Liver (tissue), 8 donors: ENCODE measurements at regions not wholly inside any gene's neighbourhood (a gene's known extent, or its start where the extent isn't known, plus 50 kb on each side); places are given as distances from the start of the nearest gene placed in this dataset.

ENCODE experiments used
- DNase-seq: peaks from one replicate; pipeline ENCODE4 v3.0.0-alpha.2; 2017; ENCODE audit warnings: low spot score
- H3K27ac ChIP-seq, 2 donors: one replicate each; pipeline ENCODE4 v1.7.0; 2013; ENCODE audit warnings: inconsistent platforms in 2 of 2, low read length in 2 of 2, control low read depth in 1 of 2, low read depth in 1 of 2, mild to moderate bottlenecking in 1 of 2
- H3K27me3 ChIP-seq, 4 donors: one replicate each; pipeline versions ENCODE4 v1.6.1 to v1.7.0; 2013; ENCODE audit warnings: low read length in 3 of 4, inconsistent platforms in 1 of 4, mild to moderate bottlenecking in 1 of 4, moderate library complexity in 1 of 4; ENCODE audit not compliant: control insufficient read depth in 4 of 4, insufficient read depth in 4 of 4
- H3K36me3 ChIP-seq, 4 donors: one replicate each; pipeline versions ENCODE4 v1.6.1 to v1.7.0; 2013; ENCODE audit warnings: low read length in 3 of 4, mild to moderate bottlenecking in 3 of 4, low read depth in 1 of 4, moderate library complexity in 1 of 4; ENCODE audit not compliant: control insufficient read depth in 4 of 4, insufficient read depth in 3 of 4
- H3K4me1 ChIP-seq, 4 donors: one replicate each; pipeline versions ENCODE4 v1.6.1 to v1.7.0; 2013; ENCODE audit warnings: low read length in 3 of 4, mild to moderate bottlenecking in 3 of 4, moderate library complexity in 1 of 4; ENCODE audit not compliant: control insufficient read depth in 4 of 4, insufficient read depth in 4 of 4
- H3K4me3 ChIP-seq, 3 donors: one replicate each; pipeline versions ENCODE4 v1.6.1 to v1.7.0; 2013; ENCODE audit warnings: low read length in 3 of 3, control low read depth in 1 of 3, low read depth in 1 of 3, mild to moderate bottlenecking in 1 of 3
- H3K9ac ChIP-seq, 2 donors: one replicate each; pipeline ENCODE4 v1.7.0; 2013; ENCODE audit warnings: low read length in 2 of 2, mild to moderate bottlenecking in 2 of 2, moderate library complexity in 2 of 2, control low read depth in 1 of 2, low read depth in 1 of 2
- H3K9me3 ChIP-seq, 4 donors: one replicate each; pipeline versions ENCODE4 v1.6.1 to v1.7.0; 2013; ENCODE audit warnings: low read length in 3 of 4; ENCODE audit not compliant: control insufficient read depth in 4 of 4
- FOXA1 ChIP-seq: IDR thresholded peaks from 2 replicates; pipeline ENCODE4 v1.6.1; 2016; ENCODE audit warnings: antibody characterized with exemption
- FOXA2 ChIP-seq: IDR thresholded peaks from 2 replicates; pipeline ENCODE4 v1.6.1; 2016; ENCODE audit warnings: antibody characterized with exemption
- GABPA ChIP-seq, 2 donors: IDR thresholded peaks in 1 of 2; conservative IDR thresholded peaks in 1 of 2; 2 replicates each; pipeline ENCODE4 v1.6.1; 2016; ENCODE audit warnings: antibody characterized with exemption in 2 of 2, mild to moderate bottlenecking in 1 of 2, moderate library complexity in 1 of 2
- HNF4A ChIP-seq, 2 donors: conservative IDR thresholded peaks; 2 replicates each; pipeline ENCODE4 v1.6.1; 2016; ENCODE audit warnings: antibody characterized with exemption in 2 of 2, mild to moderate bottlenecking in 2 of 2
- HNF4G ChIP-seq: IDR thresholded peaks from 2 replicates; pipeline ENCODE4 v1.6.1; 2016; ENCODE audit warnings: antibody characterized with exemption
- JUND ChIP-seq, 2 donors: IDR thresholded peaks; 2 replicates each; pipeline ENCODE4 v1.6.1; 2016; ENCODE audit warnings: antibody characterized with exemption in 2 of 2
- NR2F2 ChIP-seq: IDR thresholded peaks from 2 replicates; pipeline ENCODE4 v1.6.1; 2016; ENCODE audit warnings: antibody characterized with exemption
- RAD21 ChIP-seq, 2 donors: IDR thresholded peaks; 2 replicates each; pipeline ENCODE4 v1.6.1; 2016; ENCODE audit warnings: antibody characterized with exemption in 2 of 2, mild to moderate bottlenecking in 2 of 2
- RXRA ChIP-seq, 2 donors: IDR thresholded peaks; 2 replicates each; pipeline ENCODE4 v1.6.1; 2017 to 2018; ENCODE audit warnings: antibody characterized with exemption in 2 of 2, mild to moderate bottlenecking in 1 of 2
- SP1 ChIP-seq: IDR thresholded peaks from 2 replicates; pipeline ENCODE4 v1.6.1; 2018; ENCODE audit warnings: antibody characterized with exemption, mild to moderate bottlenecking
- TAF1 ChIP-seq: conservative IDR thresholded peaks from 2 replicates; pipeline ENCODE4 v1.6.1; 2016; ENCODE audit warnings: antibody characterized with exemption, mild to moderate bottlenecking
- YY1 ChIP-seq: IDR thresholded peaks from 2 replicates; pipeline ENCODE4 v1.6.1; 2016; ENCODE audit warnings: antibody characterized with exemption, mild to moderate bottlenecking
- WGBS: extraction: QIAGEN DNeasy Blood & Tissue Kit; methylation state at CpG from one replicate; pipeline ENCODE4 v1.1.7; 2013; 5-methylcytosine and 5-hydroxymethylcytosine counted together
- TF ChIP-seq, protein P1 (sequence below): IDR thresholded peaks from 2 replicates; pipeline ENCODE4 v1.6.1; 2016; ENCODE audit warnings: antibody characterized with exemption
- TF ChIP-seq, protein P2 (sequence below): IDR thresholded peaks from 2 replicates; pipeline ENCODE4 v1.6.1; 2016; ENCODE audit warnings: antibody characterized with exemption
- TF ChIP-seq, protein P3 (sequence below): IDR thresholded peaks from 2 replicates; pipeline ENCODE4 v1.6.1; 2016; ENCODE audit warnings: antibody characterized with exemption, mild to moderate bottlenecking
- TF ChIP-seq, protein P4 (sequence below): fragments of 150-350 bp; IDR thresholded peaks from 2 replicates; pipeline ENCODE4 v1.5.1; 2017; ENCODE audit warnings: improper control_type of control experiment, low read depth, low read length; ENCODE audit not compliant: missing input control
- TF ChIP-seq, protein P5 (sequence below): IDR thresholded peaks from 2 replicates; pipeline ENCODE4 v1.6.1; 2016; ENCODE audit warnings: antibody characterized with exemption
- donor health status: healthy.
- donor health status: healthy.
- donor health status: healthy.
- donor health status: healthy.
- donor health status: healthy.

DNA sequence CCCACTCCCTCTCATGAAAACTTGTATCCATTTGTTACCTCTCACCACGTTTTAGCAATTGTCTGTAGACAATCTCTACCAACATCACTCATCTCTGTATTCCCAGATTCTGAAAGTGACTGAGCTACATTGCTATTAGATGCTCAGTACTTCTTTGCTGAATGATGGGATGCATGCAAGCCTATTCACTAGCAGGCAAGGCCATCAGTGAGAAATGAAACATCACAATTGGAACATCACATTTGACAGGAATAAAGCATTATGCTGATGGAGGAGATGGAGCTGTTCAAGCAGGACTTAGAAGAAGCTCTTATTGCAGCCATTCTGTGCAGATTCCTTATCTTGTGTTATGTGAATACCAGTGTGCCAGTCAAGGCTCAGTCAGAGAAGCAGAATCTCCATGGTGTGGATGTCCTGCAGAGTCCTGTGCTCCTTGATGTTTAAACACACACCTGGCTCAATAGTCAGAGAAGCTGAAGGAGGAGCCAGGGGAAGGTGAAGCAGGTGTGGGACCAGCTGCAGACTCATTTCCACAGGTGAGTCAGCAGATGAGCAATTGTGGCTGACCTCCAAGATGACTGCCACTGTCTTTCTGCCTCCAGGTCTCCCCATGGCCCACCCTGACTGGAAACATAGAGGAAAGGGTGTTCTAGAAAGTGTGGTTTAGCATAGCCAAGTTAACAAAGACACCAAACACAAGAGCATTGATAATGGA, 965.5 kb downstream of the GRID1 start:
- Histone ChIP-seq H3K36me3 (no peaks in the 10 kb centered on the region), H3K27ac (no peak overlapping the region), H3K27me3 (no peaks in the 10 kb centered on the region), H3K4me1 (no peaks in the 10 kb centered on the region), H3K9ac (no peak overlapping the region), H3K9me3 (no peaks in the 10 kb centered on the region), H3K4me3 (no peak overlapping the region)
- no peak for DNase-seq
- WGBS, result 14% methylated on average over 1 of the region's 1 CpG
- TF ChIP-seq, protein P1, sequence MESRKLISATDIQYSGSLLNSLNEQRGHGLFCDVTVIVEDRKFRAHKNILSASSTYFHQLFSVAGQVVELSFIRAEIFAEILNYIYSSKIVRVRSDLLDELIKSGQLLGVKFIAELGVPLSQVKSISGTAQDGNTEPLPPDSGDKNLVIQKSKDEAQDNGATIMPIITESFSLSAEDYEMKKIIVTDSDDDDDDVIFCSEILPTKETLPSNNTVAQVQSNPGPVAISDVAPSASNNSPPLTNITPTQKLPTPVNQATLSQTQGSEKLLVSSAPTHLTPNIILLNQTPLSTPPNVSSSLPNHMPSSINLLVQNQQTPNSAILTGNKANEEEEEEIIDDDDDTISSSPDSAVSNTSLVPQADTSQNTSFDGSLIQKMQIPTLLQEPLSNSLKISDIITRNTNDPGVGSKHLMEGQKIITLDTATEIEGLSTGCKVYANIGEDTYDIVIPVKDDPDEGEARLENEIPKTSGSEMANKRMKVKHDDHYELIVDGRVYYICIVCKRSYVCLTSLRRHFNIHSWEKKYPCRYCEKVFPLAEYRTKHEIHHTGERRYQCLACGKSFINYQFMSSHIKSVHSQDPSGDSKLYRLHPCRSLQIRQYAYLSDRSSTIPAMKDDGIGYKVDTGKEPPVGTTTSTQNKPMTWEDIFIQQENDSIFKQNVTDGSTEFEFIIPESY, result no peak
- TF ChIP-seq TAF1, result no peak
- no peak for TF ChIP-seq YY1
- no peak for TF ChIP-seq FOXA1
- TF ChIP-seq, protein P2, sequence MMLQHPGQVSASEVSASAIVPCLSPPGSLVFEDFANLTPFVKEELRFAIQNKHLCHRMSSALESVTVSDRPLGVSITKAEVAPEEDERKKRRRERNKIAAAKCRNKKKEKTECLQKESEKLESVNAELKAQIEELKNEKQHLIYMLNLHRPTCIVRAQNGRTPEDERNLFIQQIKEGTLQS, result no peak
- TF ChIP-seq RAD21 (IDR thresholded peaks at IDR 0.05), result no peak
- no peak for TF ChIP-seq GABPA (IDR thresholded peaks at IDR 0.05 in 1 of 2, conservative IDR thresholded peaks at IDR 0.05 in 1 of 2)
- TF ChIP-seq JUND (IDR thresholded peaks at IDR 0.05), result no peak
- TF ChIP-seq HNF4G, result no peak
- TF ChIP-seq FOXA2, result no peak
- TF ChIP-seq SP1, result no peak
- TF ChIP-seq, protein P3, sequence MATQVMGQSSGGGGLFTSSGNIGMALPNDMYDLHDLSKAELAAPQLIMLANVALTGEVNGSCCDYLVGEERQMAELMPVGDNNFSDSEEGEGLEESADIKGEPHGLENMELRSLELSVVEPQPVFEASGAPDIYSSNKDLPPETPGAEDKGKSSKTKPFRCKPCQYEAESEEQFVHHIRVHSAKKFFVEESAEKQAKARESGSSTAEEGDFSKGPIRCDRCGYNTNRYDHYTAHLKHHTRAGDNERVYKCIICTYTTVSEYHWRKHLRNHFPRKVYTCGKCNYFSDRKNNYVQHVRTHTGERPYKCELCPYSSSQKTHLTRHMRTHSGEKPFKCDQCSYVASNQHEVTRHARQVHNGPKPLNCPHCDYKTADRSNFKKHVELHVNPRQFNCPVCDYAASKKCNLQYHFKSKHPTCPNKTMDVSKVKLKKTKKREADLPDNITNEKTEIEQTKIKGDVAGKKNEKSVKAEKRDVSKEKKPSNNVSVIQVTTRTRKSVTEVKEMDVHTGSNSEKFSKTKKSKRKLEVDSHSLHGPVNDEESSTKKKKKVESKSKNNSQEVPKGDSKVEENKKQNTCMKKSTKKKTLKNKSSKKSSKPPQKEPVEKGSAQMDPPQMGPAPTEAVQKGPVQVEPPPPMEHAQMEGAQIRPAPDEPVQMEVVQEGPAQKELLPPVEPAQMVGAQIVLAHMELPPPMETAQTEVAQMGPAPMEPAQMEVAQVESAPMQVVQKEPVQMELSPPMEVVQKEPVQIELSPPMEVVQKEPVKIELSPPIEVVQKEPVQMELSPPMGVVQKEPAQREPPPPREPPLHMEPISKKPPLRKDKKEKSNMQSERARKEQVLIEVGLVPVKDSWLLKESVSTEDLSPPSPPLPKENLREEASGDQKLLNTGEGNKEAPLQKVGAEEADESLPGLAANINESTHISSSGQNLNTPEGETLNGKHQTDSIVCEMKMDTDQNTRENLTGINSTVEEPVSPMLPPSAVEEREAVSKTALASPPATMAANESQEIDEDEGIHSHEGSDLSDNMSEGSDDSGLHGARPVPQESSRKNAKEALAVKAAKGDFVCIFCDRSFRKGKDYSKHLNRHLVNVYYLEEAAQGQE, result no peak
- TF ChIP-seq, protein P4, sequence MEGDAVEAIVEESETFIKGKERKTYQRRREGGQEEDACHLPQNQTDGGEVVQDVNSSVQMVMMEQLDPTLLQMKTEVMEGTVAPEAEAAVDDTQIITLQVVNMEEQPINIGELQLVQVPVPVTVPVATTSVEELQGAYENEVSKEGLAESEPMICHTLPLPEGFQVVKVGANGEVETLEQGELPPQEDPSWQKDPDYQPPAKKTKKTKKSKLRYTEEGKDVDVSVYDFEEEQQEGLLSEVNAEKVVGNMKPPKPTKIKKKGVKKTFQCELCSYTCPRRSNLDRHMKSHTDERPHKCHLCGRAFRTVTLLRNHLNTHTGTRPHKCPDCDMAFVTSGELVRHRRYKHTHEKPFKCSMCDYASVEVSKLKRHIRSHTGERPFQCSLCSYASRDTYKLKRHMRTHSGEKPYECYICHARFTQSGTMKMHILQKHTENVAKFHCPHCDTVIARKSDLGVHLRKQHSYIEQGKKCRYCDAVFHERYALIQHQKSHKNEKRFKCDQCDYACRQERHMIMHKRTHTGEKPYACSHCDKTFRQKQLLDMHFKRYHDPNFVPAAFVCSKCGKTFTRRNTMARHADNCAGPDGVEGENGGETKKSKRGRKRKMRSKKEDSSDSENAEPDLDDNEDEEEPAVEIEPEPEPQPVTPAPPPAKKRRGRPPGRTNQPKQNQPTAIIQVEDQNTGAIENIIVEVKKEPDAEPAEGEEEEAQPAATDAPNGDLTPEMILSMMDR, result no peak
- TF ChIP-seq, protein P5, sequence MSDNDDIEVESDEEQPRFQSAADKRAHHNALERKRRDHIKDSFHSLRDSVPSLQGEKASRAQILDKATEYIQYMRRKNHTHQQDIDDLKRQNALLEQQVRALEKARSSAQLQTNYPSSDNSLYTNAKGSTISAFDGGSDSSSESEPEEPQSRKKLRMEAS, result no peak
- no peak for TF ChIP-seq NR2F2
- no peak for TF ChIP-seq RXRA (IDR thresholded peaks at IDR 0.05)
- no peak for TF ChIP-seq HNF4A (conservative IDR thresholded peaks at IDR 0.05)
